IMR-90 (cell line): ENCODE measurements at regions not wholly inside any gene's neighbourhood (a gene's known extent, or its start where the extent isn't known, plus 50 kb on each side); places are given as distances from the start of the nearest gene placed in this dataset.

Experiments
- ATAC-seq: fragments of 200-7000 bp; cut with Tn5 transposase; 2 replicates; pipeline ENCODE4 v1.9.1; 2020; ENCODE audit warnings: low read depth, mild to moderate bottlenecking, moderate library complexity
- BruUV-seq: library from RNA; stranded (reverse); fragments of 400-500 nt; replicated peaks from 2 replicates; lab custom pipeline; 2021; lab: Mats Ljungman, UMichigan
- CTCF ChIA-PET: fragments of 300-600 bp; formaldehyde crosslinking; extraction: SDS; loops from one replicate; lab custom pipeline; 2021; ENCODE audit warnings: antibody characterized with exemption; lab: Yijun Ruan, JAX
- POLR2A ChIA-PET: fragments of 300-600 bp; sonication (Branson Sonifier 250); formaldehyde crosslinking; loops from one replicate; lab custom pipeline; 2022; ENCODE audit warnings: antibody characterized with exemption; ENCODE audit not compliant: unreplicated experiment; lab: Charles Lee
- DNase-seq: peaks from one replicate; pipeline ENCODE4 v3.0.0; 2013
- H2AFZ ChIP-seq: replicated peaks from 2 replicates; pipeline ENCODE3; 2013; ENCODE audit warnings: low read length, mild to moderate bottlenecking; ENCODE audit not compliant: poor library complexity
- H2AK5ac ChIP-seq: 2 replicates; pipeline ENCODE4 v1.6.1; 2013; ENCODE audit warnings: low read depth, low read length, inconsistent platforms
- H2AK9ac ChIP-seq: replicated peaks from 2 replicates; pipeline ENCODE3; 2013; ENCODE audit warnings: mild to moderate bottlenecking, low read depth, low read length, moderate library complexity; ENCODE audit not compliant: poor library complexity
- H2BK120ac ChIP-seq: 2 replicates; pipeline ENCODE4 v1.6.1; 2013; ENCODE audit warnings: low read depth, low read length, inconsistent platforms
- H2BK15ac ChIP-seq: 3 replicates; pipeline ENCODE4 v1.6.1; 2013; ENCODE audit warnings: low read depth, low read length, inconsistent platforms
- H2BK20ac ChIP-seq: 2 replicates; pipeline ENCODE4 v1.6.1; 2013; ENCODE audit warnings: low read depth, mild to moderate bottlenecking, inconsistent platforms, low read length, moderate library complexity
- H2BK5ac ChIP-seq: 2 replicates; pipeline ENCODE4 v1.6.1; 2013; ENCODE audit warnings: mild to moderate bottlenecking, low read depth, low read length, inconsistent platforms; ENCODE audit not compliant: poor library complexity, severe bottlenecking
- H3K14ac ChIP-seq: replicated peaks from 2 replicates; pipeline ENCODE4 v1.6.1; 2013; ENCODE audit warnings: low read depth, low read length, inconsistent platforms
- H3K18ac ChIP-seq: 2 replicates; pipeline ENCODE4 v1.6.1; 2013; ENCODE audit warnings: low read depth, low read length, control low read depth
- H3K23ac ChIP-seq: 2 replicates; pipeline ENCODE4 v1.6.1; 2013; ENCODE audit warnings: low read depth, low read length, inconsistent platforms
- H3K27ac ChIP-seq: 2 replicates; pipeline ENCODE4 v1.5.1; 2013; ENCODE audit warnings: mild to moderate bottlenecking, control low read depth, low read length; ENCODE audit not compliant: insufficient read depth
- H3K27me3 ChIP-seq: 2 replicates; pipeline ENCODE4 v1.6.1; 2013; ENCODE audit warnings: low read length; ENCODE audit not compliant: control insufficient read depth, insufficient read depth
- H3K36me3 ChIP-seq: 2 replicates; pipeline ENCODE4 v1.6.1; 2013; ENCODE audit warnings: low read length, mixed read lengths; ENCODE audit not compliant: control insufficient read depth, insufficient read depth
- H3K4ac ChIP-seq: 2 replicates; pipeline ENCODE4 v1.6.1; 2013; ENCODE audit warnings: low read depth, low read length, inconsistent platforms
- H3K4me1 ChIP-seq: 2 replicates; pipeline ENCODE4 v1.6.1; 2013; ENCODE audit warnings: low read length, mixed read lengths; ENCODE audit not compliant: control insufficient read depth, insufficient read depth
- H3K4me2 ChIP-seq: 2 replicates; pipeline ENCODE4 v1.6.1; 2013; ENCODE audit warnings: low read depth, mild to moderate bottlenecking, control low read depth, low read length, moderate library complexity
- H3K4me3 ChIP-seq: 2 replicates; pipeline ENCODE4 v1.5.1; 2013; ENCODE audit warnings: low read depth, mild to moderate bottlenecking, control low read depth, low read length, moderate library complexity; ENCODE audit not compliant: insufficient read depth
- H3K56ac ChIP-seq: 2 replicates; pipeline ENCODE4 v1.6.1; 2013; ENCODE audit warnings: low read length, inconsistent platforms; ENCODE audit not compliant: insufficient read depth; ENCODE audit errors: extremely low read depth
- H3K79me1 ChIP-seq, 2 experiments: 2 replicates each; pipeline ENCODE4 v1.6.1; 2013; ENCODE audit warnings: low read length in 2 of 2, inconsistent platforms in 1 of 2, low read depth in 1 of 2
- H3K9ac ChIP-seq: 2 replicates; pipeline ENCODE4 v1.6.1; 2013; ENCODE audit warnings: low read depth, low read length, control low read depth
- H3K9me1 ChIP-seq: 2 replicates; pipeline ENCODE4 v1.6.1; 2013; ENCODE audit warnings: low read length, inconsistent platforms; ENCODE audit not compliant: insufficient read depth
- H3K9me3 ChIP-seq: 2 replicates; pipeline ENCODE4 v1.6.1; 2013; ENCODE audit warnings: low read length; ENCODE audit not compliant: control insufficient read depth, insufficient read depth
- H4K20me1 ChIP-seq: 2 replicates; pipeline ENCODE4 v1.6.1; 2013; ENCODE audit warnings: low read length, inconsistent platforms; ENCODE audit not compliant: insufficient read depth
- H4K5ac ChIP-seq: 2 replicates; pipeline ENCODE4 v1.6.1; 2013; ENCODE audit warnings: mild to moderate bottlenecking, low read depth, low read length, control low read depth
- H4K8ac ChIP-seq, 2 experiments: 2 replicates each; pipeline ENCODE4 v1.6.1; 2013; ENCODE audit warnings: low read depth in 2 of 2, low read length in 2 of 2, control low read depth in 1 of 2, inconsistent platforms in 1 of 2
- H4K91ac ChIP-seq: 2 replicates; pipeline ENCODE4 v1.6.1; 2013; ENCODE audit warnings: low read depth, low read length, inconsistent platforms; ENCODE audit not compliant: insufficient read depth
- CTCF ChIP-seq: conservative IDR thresholded peaks from 2 replicates; pipeline ENCODE4 v1.5.1; 2012; ENCODE audit warnings: mild to moderate bottlenecking, low read depth, low read length, improper control_type of control experiment
- NFE2L2 ChIP-seq: fragments of 150-350 bp; IDR thresholded peaks from 2 replicates; pipeline ENCODE4 v1.6.1; 2016; ENCODE audit warnings: low read depth, mild to moderate bottlenecking, low read length
- RAD21 ChIP-seq: IDR thresholded peaks from 2 replicates; pipeline ENCODE4 v1.6.1; 2012; ENCODE audit warnings: low read length, improper control_type of control experiment
- USF2 ChIP-seq: fragments of 150-350 bp; IDR thresholded peaks from 2 replicates; pipeline ENCODE4 v1.6.1; 2017; ENCODE audit warnings: mild to moderate bottlenecking, antibody characterized with exemption, low read length, low read depth
- WGBS, 2 experiments: methylation state at CpG; one replicate each; pipeline versions ENCODE4 v1.1.5 to v1.1.7; 2013; ENCODE audit warnings: missing lambda C conversion rate in 2 of 2; ENCODE audit not compliant: insufficient read length in 1 of 2; ENCODE audit errors: extremely low coverage in 2 of 2; 5-methylcytosine and 5-hydroxymethylcytosine counted together
- dilution Hi-C: fragments of 300-500 bp; cut with HindIII; formaldehyde crosslinking; loops from one replicate; pipeline ENCODE4 v1.14.3; 2018; ENCODE audit warnings: low sequenced_read_pairs; ENCODE audit not compliant: unreplicated experiment
- in situ Hi-C: fragments of 300-500 bp; cut with MboI; formaldehyde crosslinking; loops from 3 replicates; pipeline ENCODE4 v1.14.3; 2019; ENCODE audit warnings: low sequenced_read_pairs, inconsistent platforms, mixed read lengths
- intact Hi-C: fragments of 100-400 bp; cut with micrococcal nuclease; formaldehyde crosslinking; loops from 2 replicates; pipeline ENCODE4 v1.10.0; 2022

- TF ChIP-seq RAD21 (no peak), CTCF (no peak), NFE2L2 (no peak), USF2 (no peak)
- H3K4ac ChIP-seq: no peak overlapping the region
- H4K5ac ChIP-seq: no peak overlapping the region
- H3K56ac ChIP-seq: no peak overlapping the region
- peaks cover 5% of the 10 kb centered on the region; the same call in 1 of the 2 replicates for H3K27me3 ChIP-seq
- no CpG with 5 or more reads among the region's 3 CpGs for WGBS, 2 experiments
- no peak overlapping the region for H4K91ac ChIP-seq
- no peak overlapping the region for H2BK20ac ChIP-seq
- H3K9ac ChIP-seq: no peak overlapping the region
- in situ Hi-C loops (loop anchor here (10.0 kb wide), 1 partner anchor 1862 kb away; no protein-coding TSS in a partner anchor), dilution Hi-C loops (no loop called here), intact Hi-C loops (no loop called here)
- H3K27ac ChIP-seq: no peak overlapping the region
- POLR2A ChIA-PET: no interaction called here
- no peaks in the 10 kb centered on the region for H3K9me1 ChIP-seq
- H3K14ac ChIP-seq: no peak overlapping the region
- H3K36me3 ChIP-seq: no peaks in the 10 kb centered on the region
- no peak overlapping the region for H3K4me3 ChIP-seq
- no peak overlapping the region for H2BK120ac ChIP-seq
- H3K79me1 ChIP-seq: no peaks in the 10 kb centered on the region
- no peaks in the 10 kb centered on the region for H4K20me1 ChIP-seq
- H2BK5ac ChIP-seq: no peak overlapping the region
- no peak overlapping the region for H4K8ac ChIP-seq
- H2AK9ac ChIP-seq: no peak overlapping the region
- H3K18ac ChIP-seq: no peak overlapping the region
- DNase-seq: no peak
- no peak overlapping the region for H2AK5ac ChIP-seq
- ATAC-seq: no peak
- no peak overlapping the region for H2AFZ ChIP-seq
- CTCF ChIA-PET: no interaction called here
- no peaks in the 10 kb centered on the region for H3K9me3 ChIP-seq
- H3K4me1 ChIP-seq: peaks cover 2% of the 10 kb centered on the region; the same call in 1 of the 2 replicates
- no peak overlapping the region for H3K4me2 ChIP-seq
- H2BK15ac ChIP-seq: no peak overlapping the region
- BruUV-seq: no TSS peak
- no peak overlapping the region for H3K23ac ChIP-seq
Observed at GRCh38 chr17:13302419-13302818, 284.6 kb upstream of the ELAC2 start.
